ENCODE measurements at regions not wholly inside any gene's neighbourhood (a gene's known extent, or its start where the extent isn't known, plus 50 kb on each side); places are given as distances from the start of the nearest gene placed in this dataset.

DNA sequence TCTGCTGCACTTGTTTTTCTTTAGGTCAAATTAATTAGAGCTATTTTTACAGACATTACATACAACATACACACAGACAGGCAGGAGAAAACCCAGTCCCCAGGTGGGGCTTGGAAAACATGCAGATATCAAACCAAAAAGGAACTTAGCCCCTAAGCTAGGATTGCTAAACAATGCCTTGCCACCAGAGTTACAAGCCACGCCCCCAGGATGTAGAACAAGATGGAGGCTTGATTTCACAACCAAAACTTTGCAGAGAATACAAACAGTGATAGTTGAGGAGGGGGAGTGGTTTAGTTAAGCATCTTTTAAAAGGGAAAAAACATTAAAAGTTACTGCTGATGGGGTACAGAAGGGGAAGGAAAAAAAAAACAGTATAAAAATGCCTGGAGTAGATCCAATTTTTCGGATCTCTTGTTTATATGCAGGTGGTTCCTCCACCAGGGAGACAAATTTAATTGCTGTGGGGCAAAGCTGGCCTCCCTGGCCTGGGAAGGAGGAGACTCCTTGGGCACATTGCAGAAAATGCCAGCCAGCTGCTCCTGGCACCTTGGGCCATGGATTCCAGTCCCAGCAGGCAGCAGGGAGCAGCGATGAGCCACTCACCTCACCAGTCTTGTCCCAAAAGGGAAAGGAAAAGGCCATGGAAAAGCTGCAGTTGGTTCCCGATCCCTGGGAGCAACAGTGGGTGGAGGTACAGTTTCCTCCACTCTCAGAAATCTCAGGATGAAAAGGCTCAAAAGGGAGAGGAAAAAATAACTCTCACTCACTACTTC, 348.4 kb upstream of the REG3G start:
- CTCF ChIA-PET, result interaction anchor here (0.5 kb wide), 1 partner anchor 21 kb away, joined by 7 read pairs; no protein-coding TSS in a partner anchor

DNA sequence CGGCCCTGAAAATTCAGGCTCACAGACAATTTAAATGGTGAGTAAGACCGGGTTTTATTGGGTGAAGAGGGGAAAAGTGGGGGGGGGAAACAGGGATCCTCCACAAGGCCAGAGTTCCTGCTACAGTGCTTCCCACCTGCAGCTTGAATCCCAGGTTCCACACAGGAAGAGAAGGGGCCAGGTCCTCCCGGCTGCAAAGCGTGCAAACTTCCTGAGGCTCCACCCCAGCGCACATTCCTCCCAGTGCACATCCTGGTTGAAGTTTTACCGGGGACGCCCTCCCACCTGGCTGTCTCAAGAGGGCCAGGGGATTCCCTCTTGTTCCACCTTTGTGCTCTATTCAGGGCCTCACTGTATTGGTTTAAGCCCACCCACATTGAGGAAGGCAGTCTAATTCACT, 347.7 kb upstream of the REG3G start:
- ChIA-PET POLR2A (ENCODE audit: low non-redundant PET) (no interaction called here), CTCF (no interaction called here)
- Histone ChIP-seq H3K4me1 (ENCODE audit: insufficient read depth, low read length, poor library complexity, severe bottlenecking) (no peaks in the 10 kb centered on the region), H3K27me3 (replicated peaks; ENCODE audit: insufficient read depth, low read depth, low read length, poor library complexity) (no peaks in the 10 kb centered on the region), H3K36me3 (ENCODE audit: insufficient read depth, low read length, poor library complexity, severe bottlenecking) (no peaks in the 10 kb centered on the region), H3K27ac (ENCODE audit: low read depth, low read length, poor library complexity, severe bottlenecking) (no peak overlapping the region), H3K9me3 (ENCODE audit: low read depth, low read length, poor library complexity, severe bottlenecking) (no peaks in the 10 kb centered on the region), H3K4me3 (ENCODE audit: low read depth, low read length, poor library complexity, severe bottlenecking) (no peak overlapping the region)
- no peak for TF ChIP-seq EZH2 (IDR thresholded peaks at IDR 0.05; ENCODE audit: borderline replicate concordance, low read depth, low read length, poor library complexity, severe bottlenecking)
- TF ChIP-seq, protein P1, sequence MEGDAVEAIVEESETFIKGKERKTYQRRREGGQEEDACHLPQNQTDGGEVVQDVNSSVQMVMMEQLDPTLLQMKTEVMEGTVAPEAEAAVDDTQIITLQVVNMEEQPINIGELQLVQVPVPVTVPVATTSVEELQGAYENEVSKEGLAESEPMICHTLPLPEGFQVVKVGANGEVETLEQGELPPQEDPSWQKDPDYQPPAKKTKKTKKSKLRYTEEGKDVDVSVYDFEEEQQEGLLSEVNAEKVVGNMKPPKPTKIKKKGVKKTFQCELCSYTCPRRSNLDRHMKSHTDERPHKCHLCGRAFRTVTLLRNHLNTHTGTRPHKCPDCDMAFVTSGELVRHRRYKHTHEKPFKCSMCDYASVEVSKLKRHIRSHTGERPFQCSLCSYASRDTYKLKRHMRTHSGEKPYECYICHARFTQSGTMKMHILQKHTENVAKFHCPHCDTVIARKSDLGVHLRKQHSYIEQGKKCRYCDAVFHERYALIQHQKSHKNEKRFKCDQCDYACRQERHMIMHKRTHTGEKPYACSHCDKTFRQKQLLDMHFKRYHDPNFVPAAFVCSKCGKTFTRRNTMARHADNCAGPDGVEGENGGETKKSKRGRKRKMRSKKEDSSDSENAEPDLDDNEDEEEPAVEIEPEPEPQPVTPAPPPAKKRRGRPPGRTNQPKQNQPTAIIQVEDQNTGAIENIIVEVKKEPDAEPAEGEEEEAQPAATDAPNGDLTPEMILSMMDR (conservative IDR thresholded peaks at IDR 0.05; ENCODE audit: low read depth, low read length), result no peak
- no TSS peak for BruUV-seq (replicated peaks)
- intact Hi-C loops (cut with micrococcal nuclease; ENCODE audit: unreplicated experiment), result no loop called here
- no peak for DNase-seq (ENCODE audit: low spot score)

More for the DNA sequence above, 348.4 kb upstream of the REG3G start:
- H3K36me3 ChIP-seq (ENCODE audit: insufficient read depth, low read length, poor library complexity, severe bottlenecking), result no peaks in the 10 kb centered on the region
- no peaks in the 10 kb centered on the region for H3K27me3 ChIP-seq (replicated peaks; ENCODE audit: insufficient read depth, low read depth, low read length, poor library complexity)
- BruUV-seq (replicated peaks), result no TSS peak
- no peak overlapping the region for H3K27ac ChIP-seq (ENCODE audit: low read depth, low read length, poor library complexity, severe bottlenecking)
- H3K4me1 ChIP-seq (ENCODE audit: insufficient read depth, low read length, poor library complexity, severe bottlenecking), result no peaks in the 10 kb centered on the region
- intact Hi-C loops (cut with micrococcal nuclease; ENCODE audit: unreplicated experiment), result no loop called here
- POLR2A ChIA-PET (ENCODE audit: low non-redundant PET), result no interaction called here
- DNase-seq (ENCODE audit: low spot score), result peak; percentile 19
- H3K9me3 ChIP-seq (ENCODE audit: low read depth, low read length, poor library complexity, severe bottlenecking), result no peaks in the 10 kb centered on the region
- TF ChIP-seq, protein P1 (conservative IDR thresholded peaks at IDR 0.05; ENCODE audit: low read depth, low read length), result no peak
- no peak for TF ChIP-seq EZH2 (IDR thresholded peaks at IDR 0.05; ENCODE audit: borderline replicate concordance, low read depth, low read length, poor library complexity, severe bottlenecking)
- H3K4me3 ChIP-seq (ENCODE audit: low read depth, low read length, poor library complexity, severe bottlenecking), result no peak overlapping the region

DNA sequence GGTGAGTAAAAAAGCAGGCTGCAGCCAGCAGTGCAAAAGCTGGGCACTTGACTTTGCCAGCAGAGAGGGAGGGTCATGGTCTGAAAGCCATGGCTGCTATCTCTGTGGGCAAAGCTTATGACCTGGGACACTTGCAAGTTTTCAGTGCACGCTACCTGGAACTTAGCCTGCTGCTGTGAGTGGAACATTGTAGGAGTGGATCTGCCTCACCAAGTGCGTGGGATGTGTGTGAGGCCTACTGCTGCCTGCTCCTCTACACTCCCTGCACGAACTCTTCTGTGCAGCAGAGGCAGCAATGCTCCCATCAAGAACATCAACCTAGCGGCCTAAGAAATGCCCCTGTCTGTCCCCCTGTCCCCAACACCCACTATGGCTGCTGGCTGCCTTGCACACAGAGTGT, 344.1 kb upstream of the REG3G start:
- H3K9me3 ChIP-seq (ENCODE audit: low read depth, low read length, poor library complexity, severe bottlenecking), result no peaks in the 10 kb centered on the region
- no peak overlapping the region for H3K4me3 ChIP-seq (ENCODE audit: low read depth, low read length, poor library complexity, severe bottlenecking)
- no peaks in the 10 kb centered on the region for H3K27me3 ChIP-seq (replicated peaks; ENCODE audit: insufficient read depth, low read depth, low read length, poor library complexity)
- H3K36me3 ChIP-seq (ENCODE audit: insufficient read depth, low read length, poor library complexity, severe bottlenecking), result no peaks in the 10 kb centered on the region
- intact Hi-C loops (cut with micrococcal nuclease; ENCODE audit: unreplicated experiment), result no loop called here
- H3K27ac ChIP-seq (ENCODE audit: low read depth, low read length, poor library complexity, severe bottlenecking), result no peak overlapping the region
- H3K4me1 ChIP-seq (ENCODE audit: insufficient read depth, low read length, poor library complexity, severe bottlenecking), result no peaks in the 10 kb centered on the region
- ChIA-PET CTCF (no interaction called here), POLR2A (ENCODE audit: low non-redundant PET) (interaction anchor here (0.6 kb wide), 1 partner anchor 260 kb away, joined by 10 read pairs; no protein-coding TSS in a partner anchor)
- BruUV-seq (replicated peaks), result no TSS peak
- no peak for DNase-seq (ENCODE audit: low spot score)
- TF ChIP-seq, protein P1 (conservative IDR thresholded peaks at IDR 0.05; ENCODE audit: low read depth, low read length), result no peak
- no peak for TF ChIP-seq EZH2 (IDR thresholded peaks at IDR 0.05; ENCODE audit: borderline replicate concordance, low read depth, low read length, poor library complexity, severe bottlenecking)

All from A673 (cell line).